Peyer's patch (tissue), 4 donors: ENCODE measurements at regions not wholly inside any gene's neighbourhood (a gene's known extent, or its start where the extent isn't known, plus 50 kb on each side); places are given as distances from the start of the nearest gene placed in this dataset.

ENCODE experiments used
- DNase-seq, 3 donors: peaks; one replicate each; pipeline ENCODE4 v3.0.0-alpha.2; 2017 to 2019
- H3K27ac ChIP-seq, 4 donors: fragments of 200-600 bp; sonication (generic); one replicate each; pipeline ENCODE4 v1.5.1; 2016 to 2019
- H3K27me3 ChIP-seq, 2 donors: fragments of 200-600 bp; sonication (generic); one replicate each; pipeline ENCODE4 v1.5.1; 2019
- H3K36me3 ChIP-seq, 3 donors: fragments of 200-600 bp; sonication (generic); one replicate each; pipeline ENCODE4 v1.5.1; 2016 to 2019
- H3K4me1 ChIP-seq, 4 donors: fragments of 200-600 bp; sonication (generic); one replicate each; pipeline ENCODE4 v1.5.1; 2016 to 2019
- H3K4me3 ChIP-seq, 4 donors: fragments of 200-600 bp; sonication (generic); 1 replicate in 3 of 4; 2 replicates in 1 of 4; pipeline ENCODE4 v1.5.1; 2016 to 2019; ENCODE audit warnings: mild to moderate bottlenecking in 1 of 4
- H3K9me3 ChIP-seq, 4 donors: fragments of 200-600 bp; sonication (generic); one replicate each; pipeline ENCODE4 v1.5.1; 2016 to 2019; ENCODE audit warnings: mild to moderate bottlenecking in 1 of 4
- CTCF ChIP-seq, 6 experiments: fragments of 450-650 bp in 4 of 6; fragments of 200-600 bp in 2 of 6; sonication (generic) in 1 of 6; IDR thresholded peaks; one replicate each; pipeline ENCODE4 v1.5.1; 2017 to 2019; ENCODE audit warnings: antibody characterized with exemption in 6 of 6, mild to moderate bottlenecking in 3 of 6, moderate library complexity in 1 of 6
- POLR2A ChIP-seq, 2 donors: fragments of 450-650 bp; IDR thresholded peaks; one replicate each; pipeline ENCODE4 v1.5.1; 2017; ENCODE audit warnings: antibody characterized with exemption in 2 of 2, mild to moderate bottlenecking in 2 of 2, moderate library complexity in 2 of 2

- TF ChIP-seq CTCF (IDR thresholded peaks at IDR 0.05) (no peak), POLR2A (IDR thresholded peaks at IDR 0.05) (no peak)
- Histone ChIP-seq H3K4me1 (no peaks in the 10 kb centered on the region), H3K4me3 (no peak overlapping the region), H3K27ac (no peak overlapping the region), H3K27me3 (no peaks in the 10 kb centered on the region), H3K36me3 (no peaks in the 10 kb centered on the region), H3K9me3 (no peaks in the 10 kb centered on the region)
- DNase-seq: no peak
These were observed 622.0 kb upstream of the BRINP3 start for GRCh38 chr1:191099696-191100095.

- TF ChIP-seq CTCF (IDR thresholded peaks at IDR 0.05) (no peak), POLR2A (IDR thresholded peaks at IDR 0.05) (no peak)
- Histone ChIP-seq H3K36me3 (no peaks in the 10 kb centered on the region), H3K27me3 (no peaks in the 10 kb centered on the region), H3K4me3 (no peak overlapping the region), H3K4me1 (no peaks in the 10 kb centered on the region), H3K27ac (no peak overlapping the region), H3K9me3 (no peaks in the 10 kb centered on the region)
- DNase-seq: no peak
These were observed 624.3 kb upstream of the BRINP3 start for GRCh38 chr1:191101960-191102359.

GRCh38 chr1:191125950-191126349 is 648.3 kb upstream of the BRINP3 start:
- no peak for DNase-seq
- H3K27me3 ChIP-seq: no peaks in the 10 kb centered on the region
- H3K27ac ChIP-seq: no peak overlapping the region
- no peaks in the 10 kb centered on the region for H3K36me3 ChIP-seq
- peaks cover 0 to 5% (median 0%) of the 10 kb centered on the region in 4 donors for H3K9me3 ChIP-seq
- H3K4me1 ChIP-seq: no peaks in the 10 kb centered on the region
- H3K4me3 ChIP-seq: no peak overlapping the region
- TF ChIP-seq CTCF (IDR thresholded peaks at IDR 0.05) (no peak), POLR2A (IDR thresholded peaks at IDR 0.05) (no peak)

GRCh38 chr1:191134796-191135195 is 657.1 kb upstream of the BRINP3 start:
- H3K27ac ChIP-seq: no peak overlapping the region
- no peaks in the 10 kb centered on the region for H3K9me3 ChIP-seq
- H3K27me3 ChIP-seq: no peaks in the 10 kb centered on the region
- no peak for DNase-seq
- H3K4me3 ChIP-seq: no peak overlapping the region
- TF ChIP-seq CTCF (IDR thresholded peaks at IDR 0.05): no peak
- no peak for TF ChIP-seq POLR2A (IDR thresholded peaks at IDR 0.05)
- H3K36me3 ChIP-seq: no peaks in the 10 kb centered on the region
- H3K4me1 ChIP-seq: no peaks in the 10 kb centered on the region

- no peaks in the 10 kb centered on the region for H3K27me3 ChIP-seq
- DNase-seq: no peak
- H3K9me3 ChIP-seq: no peaks in the 10 kb centered on the region
These were observed 662.4 kb upstream of the BRINP3 start for GRCh38 chr1:191140038-191140437.

More at GRCh38 chr1:191140038-191140437, 662.4 kb upstream of the BRINP3 start:
- TF ChIP-seq POLR2A (IDR thresholded peaks at IDR 0.05) (no peak), CTCF (IDR thresholded peaks at IDR 0.05) (no peak)
- Histone ChIP-seq H3K27ac (no peak overlapping the region), H3K4me3 (no peak overlapping the region), H3K36me3 (no peaks in the 10 kb centered on the region), H3K4me1 (no peaks in the 10 kb centered on the region)
